MCF 10A (cell line): ENCODE measurements at regions not wholly inside any gene's neighbourhood (a gene's known extent, or its start where the extent isn't known, plus 50 kb on each side); places are given as distances from the start of the nearest gene placed in this dataset.

Experiments
- BruUV-seq: library from RNA; stranded (reverse); fragments of 400-500 nt; replicated peaks from 2 replicates; lab custom pipeline; 2021; lab: Mats Ljungman, UMichigan
- CTCF ChIA-PET: fragments of 300-600 bp; sonication (Branson Sonifier 250); formaldehyde crosslinking; extraction: SDS; loops from one replicate; lab custom pipeline; 2021; ENCODE audit warnings: antibody characterized with exemption, inconsistent platforms; lab: Yijun Ruan, JAX
- POLR2A ChIA-PET: fragments of 300-600, 350-650 bp; sonication (Branson Sonifier 250); formaldehyde crosslinking; extraction: SDS; loops from one replicate; lab custom pipeline; 2020; ENCODE audit warnings: antibody characterized with exemption, inconsistent platforms; lab: Yijun Ruan, JAX
- DNase-seq: peaks from one replicate; pipeline ENCODE4 v3.0.0-alpha.2; 2018; ENCODE audit not compliant: unreplicated experiment
- H3K27ac Mint-ChIP-seq: one replicate; pipeline ENCODE4 v1.8.0; 2022; ENCODE audit warnings: mild to moderate bottlenecking, low read depth, mixed read lengths; ENCODE audit not compliant: unreplicated experiment
- H3K27me3 Mint-ChIP-seq: one replicate; pipeline ENCODE4 v1.8.0; 2022; ENCODE audit warnings: mixed read lengths; ENCODE audit not compliant: insufficient read depth, unreplicated experiment
- H3K36me3 Mint-ChIP-seq: one replicate; pipeline ENCODE4 v1.8.0; 2022; ENCODE audit warnings: mild to moderate bottlenecking, moderate library complexity, mixed read lengths; ENCODE audit not compliant: insufficient read depth, unreplicated experiment
- H3K4me1 Mint-ChIP-seq: one replicate; pipeline ENCODE4 v1.8.0; 2022; ENCODE audit warnings: mixed read lengths; ENCODE audit not compliant: insufficient read depth, unreplicated experiment
- H3K4me3 Mint-ChIP-seq: one replicate; pipeline ENCODE4 v1.8.0; 2022; ENCODE audit warnings: mild to moderate bottlenecking, moderate library complexity, mixed read lengths; ENCODE audit not compliant: unreplicated experiment
- H3K9me3 Mint-ChIP-seq: one replicate; pipeline ENCODE4 v1.8.0; 2022; ENCODE audit warnings: mixed read lengths; ENCODE audit not compliant: unreplicated experiment
- intact Hi-C: fragments of 100-400 bp; cut with micrococcal nuclease; formaldehyde crosslinking; loops from 2 replicates; pipeline ENCODE4 v1.14.1; 2022
- TF ChIP-seq, protein P1 (sequence below): fragments of 200-600 bp; IDR thresholded peaks from one replicate; pipeline ENCODE4 v1.8.0; 2022; ENCODE audit warnings: antibody characterized with exemption, mild to moderate bottlenecking; ENCODE audit not compliant: unreplicated experiment

DNA sequence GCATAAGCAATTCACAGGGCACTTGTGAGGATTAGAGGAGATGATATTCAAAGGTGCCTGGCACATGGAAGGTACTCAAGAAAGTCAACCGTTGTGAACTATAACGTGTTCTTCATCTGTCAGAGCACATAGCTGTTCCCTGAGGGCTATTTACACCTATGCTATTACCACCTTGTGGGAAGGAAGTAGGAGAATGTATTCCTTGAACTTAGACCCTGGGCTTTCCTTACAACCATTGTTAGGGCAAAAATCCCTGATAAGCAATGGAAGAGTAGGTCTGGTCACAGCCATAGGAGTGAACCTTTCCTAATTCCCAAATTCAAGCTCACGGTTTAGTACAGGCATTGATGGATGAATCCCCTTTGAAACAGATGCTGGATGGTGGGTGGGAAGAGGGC lies 188.6 kb downstream of the HAPSTR1 start:
- ChIA-PET POLR2A (no interaction called here), CTCF (interaction anchor here (1.2 kb wide), 2 partner anchors 21 to 121 kb away, joined by 3 read pairs; no protein-coding TSS in a partner anchor)
- Mint-ChIP-seq H3K27me3 (no peaks in the 10 kb centered on the region), H3K4me3 (no peak overlapping the region), H3K9me3 (peaks cover 24% of the 10 kb centered on the region), H3K27ac (no peak overlapping the region), H3K36me3 (no peaks in the 10 kb centered on the region), H3K4me1 (no peaks in the 10 kb centered on the region)
- intact Hi-C loops: no loop called here
- TF ChIP-seq, protein P1, sequence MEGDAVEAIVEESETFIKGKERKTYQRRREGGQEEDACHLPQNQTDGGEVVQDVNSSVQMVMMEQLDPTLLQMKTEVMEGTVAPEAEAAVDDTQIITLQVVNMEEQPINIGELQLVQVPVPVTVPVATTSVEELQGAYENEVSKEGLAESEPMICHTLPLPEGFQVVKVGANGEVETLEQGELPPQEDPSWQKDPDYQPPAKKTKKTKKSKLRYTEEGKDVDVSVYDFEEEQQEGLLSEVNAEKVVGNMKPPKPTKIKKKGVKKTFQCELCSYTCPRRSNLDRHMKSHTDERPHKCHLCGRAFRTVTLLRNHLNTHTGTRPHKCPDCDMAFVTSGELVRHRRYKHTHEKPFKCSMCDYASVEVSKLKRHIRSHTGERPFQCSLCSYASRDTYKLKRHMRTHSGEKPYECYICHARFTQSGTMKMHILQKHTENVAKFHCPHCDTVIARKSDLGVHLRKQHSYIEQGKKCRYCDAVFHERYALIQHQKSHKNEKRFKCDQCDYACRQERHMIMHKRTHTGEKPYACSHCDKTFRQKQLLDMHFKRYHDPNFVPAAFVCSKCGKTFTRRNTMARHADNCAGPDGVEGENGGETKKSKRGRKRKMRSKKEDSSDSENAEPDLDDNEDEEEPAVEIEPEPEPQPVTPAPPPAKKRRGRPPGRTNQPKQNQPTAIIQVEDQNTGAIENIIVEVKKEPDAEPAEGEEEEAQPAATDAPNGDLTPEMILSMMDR: no peak
- BruUV-seq: no TSS peak
- DNase-seq: no peak

DNA sequence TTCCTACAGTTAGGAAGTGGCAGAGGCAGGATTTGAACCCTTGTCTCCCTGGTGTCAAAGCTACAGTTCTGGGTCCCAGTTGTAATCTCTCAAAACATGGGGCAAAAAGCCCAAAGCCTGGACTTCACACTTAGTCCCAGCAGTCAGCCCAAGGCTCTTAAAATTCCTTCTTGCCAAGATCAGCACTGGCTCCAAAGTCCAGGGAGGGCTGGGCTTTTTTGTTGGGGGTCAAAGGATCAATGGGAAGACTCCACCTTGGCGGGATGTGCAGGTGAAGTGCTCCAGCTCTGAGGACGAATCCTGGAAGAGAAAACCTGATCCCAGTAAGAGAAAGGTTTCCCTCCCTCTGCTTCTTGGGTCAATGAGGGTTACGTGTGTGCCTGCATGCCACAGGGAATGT lies 195.5 kb downstream of the HAPSTR1 start:
- POLR2A ChIA-PET: no interaction called here
- CTCF ChIA-PET: no interaction called here
- BruUV-seq: no TSS peak

DNA sequence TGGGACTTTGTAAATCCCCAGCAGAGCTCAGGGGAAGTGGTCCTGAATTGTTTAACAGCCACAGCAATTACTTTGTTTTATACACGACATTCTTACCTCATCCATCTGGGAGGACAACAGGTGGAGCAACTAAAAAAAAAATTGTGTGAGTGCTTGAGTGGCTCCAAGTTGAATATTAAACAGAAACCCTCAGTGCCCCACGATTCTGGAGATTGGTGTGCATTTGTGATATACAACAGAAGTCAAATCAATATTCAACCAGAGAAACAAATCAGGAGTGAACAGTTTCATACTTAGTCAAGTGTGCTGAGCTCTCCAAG lies 204.8 kb downstream of the HAPSTR1 start:
- Mint-ChIP-seq H3K9me3 (peaks cover 7% of the 10 kb centered on the region), H3K4me1 (no peaks in the 10 kb centered on the region), H3K27ac (no peak overlapping the region), H3K27me3 (no peaks in the 10 kb centered on the region), H3K36me3 (no peaks in the 10 kb centered on the region), H3K4me3 (no peak overlapping the region)
- intact Hi-C loops: no loop called here
- ChIA-PET CTCF (interaction anchor here (0.8 kb wide), 1 partner anchor 35 kb away, joined by 3 read pairs; no protein-coding TSS in a partner anchor), POLR2A (no interaction called here)
- no TSS peak for BruUV-seq
- TF ChIP-seq, protein P1: no peak
- no peak for DNase-seq

More for the DNA sequence above, 195.5 kb downstream of the HAPSTR1 start:
- intact Hi-C loops: no loop called here
- Mint-ChIP-seq H3K27me3 (no peaks in the 10 kb centered on the region), H3K36me3 (no peaks in the 10 kb centered on the region), H3K4me1 (no peaks in the 10 kb centered on the region), H3K27ac (no peak overlapping the region), H3K4me3 (no peak overlapping the region), H3K9me3 (peaks cover 32% of the 10 kb centered on the region)
- no peak for DNase-seq
- TF ChIP-seq, protein P1: no peak

DNA sequence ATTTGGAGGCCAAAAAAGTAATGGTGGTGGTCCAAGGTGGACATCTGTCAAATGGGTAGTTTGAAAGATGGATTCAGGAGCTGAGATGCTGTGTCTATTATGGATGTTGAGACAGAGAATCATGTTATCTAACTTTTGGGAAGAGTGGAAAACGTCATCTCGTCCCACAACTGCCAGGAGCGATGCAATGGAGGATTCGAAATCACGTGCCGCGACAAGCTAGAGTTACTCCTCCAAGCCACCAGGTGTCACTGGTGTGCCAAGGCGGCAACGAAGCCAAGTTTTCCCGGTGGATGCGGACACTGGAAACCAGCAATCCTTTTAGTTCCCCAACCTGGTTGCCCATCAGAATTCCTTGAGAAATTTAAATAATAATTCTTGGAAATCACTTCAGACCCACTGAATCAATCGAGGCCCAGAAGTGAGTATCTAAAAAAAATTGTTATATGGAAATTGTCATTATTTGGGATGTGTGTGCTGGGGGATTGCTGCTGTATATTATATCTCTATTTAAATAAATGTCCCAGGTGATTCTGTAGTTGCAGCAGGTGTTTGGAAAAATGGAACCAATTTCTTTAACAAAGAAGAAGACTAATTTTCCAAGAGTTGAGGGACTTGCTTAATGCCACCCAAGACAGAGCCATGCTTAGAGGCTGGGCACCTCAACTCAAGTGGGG lies 206.1 kb downstream of the HAPSTR1 start:
- ChIA-PET CTCF (interaction anchor here (0.7 to 1.2 kb wide), 3 partner anchors 8 to 1614 kb away, joined by 3 read pairs; no protein-coding TSS in a partner anchor), POLR2A (no interaction called here)
- DNase-seq: peak; percentile 2
- H3K27ac Mint-ChIP-seq: no peak overlapping the region
- TF ChIP-seq, protein P1: no peak
- no peaks in the 10 kb centered on the region for H3K36me3 Mint-ChIP-seq
- peaks cover 10% of the 10 kb centered on the region for H3K9me3 Mint-ChIP-seq
- H3K27me3 Mint-ChIP-seq: no peaks in the 10 kb centered on the region
- intact Hi-C loops: no loop called here
- no peaks in the 10 kb centered on the region for H3K4me1 Mint-ChIP-seq
- H3K4me3 Mint-ChIP-seq: no peak overlapping the region
- no TSS peak for BruUV-seq
